ENCODE measurements at regions not wholly inside any gene's neighbourhood (a gene's known extent, or its start where the extent isn't known, plus 50 kb on each side); places are given as distances from the start of the nearest gene placed in this dataset.

DNA sequence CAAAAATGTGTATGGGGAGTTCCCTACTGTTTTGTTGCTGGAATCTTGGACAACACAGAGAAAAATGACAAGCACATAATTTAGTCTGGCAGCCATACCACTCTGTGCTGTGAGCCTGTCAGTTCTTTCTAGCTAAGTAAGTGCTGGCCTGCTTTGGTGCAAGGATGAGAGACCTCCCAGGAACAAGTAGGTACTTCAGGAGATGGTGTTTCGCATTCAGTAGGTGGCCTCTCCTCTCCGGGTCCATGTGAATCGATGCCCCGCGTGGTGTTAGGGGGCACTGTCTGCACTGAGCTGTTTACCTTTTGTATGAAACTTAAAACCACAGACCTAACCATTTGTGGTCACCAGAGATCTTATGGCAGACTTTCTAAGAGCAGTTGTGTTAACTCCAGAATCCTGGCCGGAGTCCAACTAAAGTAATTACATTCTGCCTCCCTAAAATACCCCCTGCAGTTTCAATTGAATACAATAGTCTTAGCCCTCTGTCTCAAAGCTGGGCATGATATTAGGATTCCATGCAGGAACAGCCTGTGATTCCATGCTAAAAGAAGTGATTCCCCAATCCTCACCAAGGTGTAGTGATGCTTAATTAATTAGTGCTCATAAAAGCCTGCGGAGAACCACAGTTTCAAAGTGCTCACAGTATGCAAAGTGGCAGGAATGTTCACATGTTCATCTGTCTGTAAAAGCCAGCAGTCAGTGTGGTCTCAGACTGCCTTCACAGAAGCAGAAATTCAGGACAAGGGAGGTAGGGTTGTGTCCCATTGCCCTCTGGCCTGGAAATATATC, 64.2 kb downstream of the LLPH start:
- DNase-seq: peak; percentile 8

DNA sequence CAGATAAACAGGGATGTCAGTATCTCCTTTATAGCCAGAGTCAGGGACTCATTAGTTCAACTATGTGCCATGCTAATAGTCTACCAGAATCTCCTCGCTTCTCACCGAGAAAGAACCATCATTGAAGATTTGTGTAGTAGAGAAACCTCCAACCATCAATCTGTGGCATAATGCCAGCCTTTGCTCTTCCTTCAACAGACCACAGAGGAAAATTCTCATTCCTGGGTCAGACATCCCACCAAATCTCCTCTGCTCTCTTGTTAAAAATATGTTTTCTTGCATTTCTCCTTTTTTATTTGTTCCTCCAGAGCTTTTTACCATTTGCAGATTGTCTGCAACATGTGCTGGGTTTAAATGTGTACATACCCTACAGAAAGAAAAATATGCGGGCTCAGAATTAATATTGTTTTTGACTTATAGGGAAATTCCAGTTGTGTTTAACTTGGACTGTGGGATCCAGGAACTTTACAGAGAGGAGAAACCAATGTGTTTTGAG, 64.9 kb downstream of the LLPH start:
- DNase-seq: no peak

DNA sequence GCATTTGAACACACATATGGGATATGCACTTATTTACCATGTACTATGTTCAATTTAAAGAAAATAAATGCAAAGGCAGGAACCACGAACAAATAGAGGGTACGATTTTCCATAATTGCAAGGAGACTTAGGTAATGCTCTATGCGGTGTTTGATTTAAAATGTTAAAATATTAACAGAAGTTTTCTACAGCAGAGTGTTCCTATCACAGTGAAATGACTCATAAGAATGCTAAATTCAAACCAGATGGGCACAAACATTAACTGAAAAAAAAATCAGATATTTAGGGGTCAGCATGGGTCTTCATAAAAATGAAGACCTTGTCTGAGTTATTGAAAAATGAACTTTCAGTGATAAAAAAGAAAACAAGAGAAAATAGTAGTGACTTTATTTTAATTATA, 65.4 kb downstream of the LLPH start:
- DNase-seq: no peak

DNA sequence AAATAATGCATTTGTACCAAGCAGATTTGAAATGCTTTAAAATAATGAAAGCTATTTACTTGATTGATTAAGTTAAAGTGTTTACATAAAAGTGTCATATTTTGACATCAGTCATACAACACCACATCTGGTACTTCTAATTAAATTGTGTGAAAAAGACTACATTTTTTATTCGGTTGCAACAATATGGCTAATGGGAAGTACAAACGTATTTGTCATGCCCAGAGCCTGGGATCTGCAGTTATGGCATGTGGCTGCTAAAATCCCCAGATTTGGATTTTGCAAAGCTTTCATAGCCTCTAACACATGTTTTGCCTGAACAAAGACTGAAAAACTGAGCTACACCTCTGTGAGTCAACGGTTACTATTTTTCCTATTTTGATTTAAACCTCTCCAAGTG, 66.6 kb downstream of the LLPH start:
- DNase-seq: no peak

DNA sequence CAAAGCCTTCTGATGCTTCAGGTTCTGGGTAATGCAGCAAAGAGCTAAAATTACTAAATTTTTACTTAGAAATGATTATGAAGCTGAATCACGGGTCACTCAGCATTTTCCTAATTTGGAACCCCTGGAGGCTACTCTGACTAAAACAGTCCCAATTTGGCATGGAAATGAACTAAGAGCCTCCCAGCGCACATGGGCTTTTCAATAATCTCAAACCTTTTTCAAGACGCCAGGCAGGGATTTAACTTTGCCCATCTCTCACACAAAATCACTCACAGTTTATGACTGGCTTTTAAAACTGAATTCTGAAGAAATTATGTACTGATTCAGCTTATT, 68.3 kb downstream of the LLPH start:
- no peak for DNase-seq

DNA sequence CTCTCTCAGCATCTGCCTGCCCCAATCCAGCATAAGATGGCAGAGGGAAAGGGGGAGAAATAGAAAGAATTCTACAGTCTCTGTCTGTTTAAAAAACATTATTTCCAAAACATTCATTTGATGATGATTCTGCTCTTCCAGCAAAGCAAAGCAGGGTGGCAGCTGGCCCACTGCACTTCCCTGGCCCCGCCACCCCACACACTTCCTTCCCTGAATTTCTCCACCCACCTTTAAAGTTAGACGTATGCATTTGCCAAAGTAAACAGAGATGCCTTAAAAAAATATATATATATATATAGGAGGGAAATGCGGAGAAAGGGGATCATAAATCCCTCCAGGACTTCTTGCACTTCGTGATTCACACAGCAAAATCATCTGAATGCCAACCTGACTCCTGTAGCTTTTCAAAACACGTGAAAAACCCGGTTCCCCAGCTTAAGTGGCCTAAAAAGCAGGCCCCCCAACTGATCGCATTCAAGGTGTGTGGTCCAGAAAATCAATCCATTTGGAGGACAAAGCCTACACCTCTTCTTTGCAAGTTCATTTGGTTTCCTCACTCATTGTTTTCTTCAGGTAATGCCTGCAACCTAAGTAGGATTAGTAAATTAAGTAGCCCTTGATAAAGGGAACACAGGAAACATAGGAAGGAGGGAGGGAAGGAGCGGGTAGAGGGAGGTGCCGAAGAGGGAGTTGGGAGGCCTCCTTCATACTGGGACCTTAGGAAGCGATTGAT, 68.8 kb downstream of the LLPH start:
- no peak for DNase-seq

DNA sequence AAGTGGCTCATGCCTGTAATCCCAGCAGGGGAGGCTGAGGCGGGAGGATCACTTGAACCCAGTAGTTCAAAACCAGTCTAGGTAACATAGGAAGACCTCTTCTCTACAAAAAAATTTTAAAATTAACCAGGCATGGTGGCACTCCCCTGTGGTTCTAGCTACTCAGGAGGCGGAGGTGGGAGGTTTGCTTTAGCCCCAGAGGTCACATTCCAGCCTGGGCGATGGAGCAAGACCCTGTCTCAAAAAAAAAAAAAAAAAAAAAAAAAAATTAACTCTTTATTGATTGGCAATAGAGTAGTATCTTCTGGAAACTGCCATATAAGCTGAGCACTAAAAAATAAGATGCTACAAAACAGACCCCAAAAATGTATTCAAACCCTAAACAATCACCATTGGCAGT, 69.5 kb downstream of the LLPH start:
- no peak for DNase-seq

DNA sequence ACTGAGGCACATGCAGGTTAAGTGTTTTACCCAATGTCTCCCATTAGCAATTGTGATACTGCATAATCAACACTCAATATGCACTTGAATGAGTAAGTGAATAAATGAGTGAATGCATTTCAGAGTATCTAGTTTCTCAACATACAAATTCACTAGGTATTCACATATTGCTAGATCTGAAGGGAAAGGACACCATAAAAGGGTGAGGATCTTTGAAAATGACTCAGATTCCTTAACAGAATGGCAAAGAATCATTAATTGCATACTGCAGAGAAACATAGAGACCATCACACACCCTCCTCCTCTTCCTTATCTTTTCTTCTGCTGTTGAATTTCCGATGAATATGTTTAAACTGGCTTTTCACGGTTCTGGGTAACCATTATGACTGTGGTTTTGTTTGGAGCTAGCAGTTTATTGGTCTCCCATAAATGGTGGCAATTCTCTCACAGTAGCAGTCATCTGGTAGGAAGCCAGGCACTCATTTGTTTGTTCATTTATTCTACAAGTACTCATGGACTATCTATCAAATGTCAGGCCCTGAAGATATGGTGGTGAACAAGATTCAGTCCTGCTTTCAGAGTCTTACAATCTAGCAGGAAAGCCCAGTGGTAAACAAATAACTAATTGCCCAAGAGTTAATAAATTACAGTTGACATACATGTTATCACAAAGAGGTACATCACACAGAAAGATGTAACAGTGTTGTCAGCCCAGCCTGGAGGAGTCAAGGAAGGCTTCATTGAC, 70.2 kb downstream of the LLPH start:
- DNase-seq: no peak

DNA sequence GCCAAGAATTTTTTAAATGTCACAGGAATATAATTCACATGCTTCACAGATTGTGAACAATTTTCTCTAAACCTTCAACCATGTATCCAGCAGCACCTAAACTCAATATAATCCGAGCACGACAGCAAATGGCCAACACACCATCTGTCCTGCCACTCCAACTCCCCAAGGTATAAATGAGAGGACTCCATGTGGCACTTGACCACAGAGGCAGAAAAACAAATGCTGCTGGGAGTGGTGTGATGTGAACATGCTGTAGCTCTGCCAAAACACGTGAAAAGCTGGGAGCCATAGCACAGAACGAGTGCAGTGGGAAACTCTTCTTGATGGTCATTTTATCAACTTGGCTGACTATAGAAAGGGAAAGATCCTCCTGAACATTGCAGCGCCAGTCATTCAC, 70.9 kb downstream of the LLPH start:
- no peak for DNase-seq

DNA sequence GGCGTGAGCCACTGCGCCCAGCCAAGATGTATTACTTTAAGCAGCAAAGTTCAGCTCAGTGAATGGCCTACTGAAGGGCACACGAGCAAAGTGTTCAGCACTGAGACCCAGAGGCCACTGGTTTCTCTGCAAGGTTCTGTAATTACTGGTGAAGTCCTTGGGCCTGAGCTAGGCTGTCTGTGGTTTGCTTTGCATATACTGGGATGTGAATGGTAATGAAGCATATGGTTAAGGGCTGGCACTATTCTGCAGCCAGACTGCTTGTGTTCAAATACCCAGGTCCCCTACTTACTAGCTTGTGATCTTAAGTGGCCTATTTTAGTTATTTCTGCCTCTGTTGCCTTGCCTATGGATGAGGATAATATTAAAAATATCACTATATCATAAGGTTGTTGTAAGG, 72.0 kb downstream of the LLPH start:
- DNase-seq: no peak

DNA sequence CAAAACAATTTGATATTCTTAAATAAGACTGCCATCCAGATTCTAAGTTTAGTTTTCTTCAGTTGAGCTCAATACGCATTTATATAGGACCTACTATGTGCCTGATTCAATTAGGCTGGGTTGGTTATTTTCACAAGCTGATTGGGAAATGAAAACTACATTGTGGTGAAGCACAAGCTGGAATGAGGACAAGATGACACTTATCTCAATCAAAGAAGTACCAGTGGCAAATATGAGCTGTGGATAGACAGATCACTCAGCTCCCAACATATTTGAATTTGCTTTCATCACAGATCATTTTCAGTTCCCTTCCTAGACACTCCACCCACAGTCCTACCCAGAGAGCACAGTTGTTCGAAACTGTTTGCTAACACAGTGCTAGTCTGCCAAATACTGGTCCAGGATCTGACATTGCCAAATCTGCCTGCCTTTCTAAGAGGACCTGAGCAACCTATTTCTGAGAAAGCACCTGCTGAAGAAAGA, 74.7 kb downstream of the LLPH start:
- no peak for DNase-seq

DNA sequence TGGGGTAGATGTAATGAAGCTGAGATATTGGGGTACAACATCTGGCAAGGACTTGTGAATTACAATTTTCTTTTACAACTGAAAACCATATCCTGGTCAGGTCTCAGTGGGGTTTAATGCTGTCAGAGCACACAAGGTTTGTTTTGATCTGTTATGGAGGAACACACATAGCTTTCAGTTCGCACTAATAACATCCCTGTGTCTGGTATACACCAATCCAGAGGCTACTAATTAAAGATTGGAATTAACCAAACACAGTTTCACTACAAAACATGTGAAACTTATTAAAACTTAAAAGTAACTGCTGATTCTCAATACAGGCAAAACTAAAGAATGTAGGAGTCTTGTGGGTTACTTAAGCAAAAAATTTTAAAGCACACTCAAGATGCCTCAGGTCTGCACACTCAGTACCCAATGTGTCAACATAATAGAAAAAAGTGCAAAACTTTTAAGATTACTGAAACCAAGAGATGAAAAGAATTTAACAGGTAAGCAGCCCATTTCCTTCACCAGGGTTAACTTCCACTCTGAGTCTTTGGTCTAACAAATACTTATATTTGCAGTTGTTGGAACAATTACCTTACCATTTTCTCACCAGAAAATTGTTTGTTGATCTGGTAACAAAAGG, 77.4 kb downstream of the LLPH start:
- DNase-seq: no peak

DNA sequence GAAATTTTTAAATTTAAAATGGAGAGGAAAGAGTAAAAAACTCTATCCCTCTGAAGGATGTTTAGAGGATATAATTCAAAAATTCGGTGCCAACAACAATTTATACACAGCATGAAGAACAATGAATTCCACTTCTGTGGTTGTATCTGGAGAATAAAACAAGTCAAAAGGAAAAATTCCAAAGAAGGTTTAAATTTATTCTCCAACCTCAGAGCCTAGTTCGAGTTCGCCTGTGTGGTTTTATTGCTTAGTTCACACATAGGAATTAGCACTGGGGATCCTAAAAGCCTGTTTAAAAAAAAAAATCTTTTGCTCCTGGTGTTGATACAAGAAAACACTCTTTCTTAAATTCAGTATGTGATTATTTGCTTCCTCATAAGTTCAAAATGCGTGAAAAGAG, 79.2 kb downstream of the LLPH start:
- DNase-seq: no peak

DNA sequence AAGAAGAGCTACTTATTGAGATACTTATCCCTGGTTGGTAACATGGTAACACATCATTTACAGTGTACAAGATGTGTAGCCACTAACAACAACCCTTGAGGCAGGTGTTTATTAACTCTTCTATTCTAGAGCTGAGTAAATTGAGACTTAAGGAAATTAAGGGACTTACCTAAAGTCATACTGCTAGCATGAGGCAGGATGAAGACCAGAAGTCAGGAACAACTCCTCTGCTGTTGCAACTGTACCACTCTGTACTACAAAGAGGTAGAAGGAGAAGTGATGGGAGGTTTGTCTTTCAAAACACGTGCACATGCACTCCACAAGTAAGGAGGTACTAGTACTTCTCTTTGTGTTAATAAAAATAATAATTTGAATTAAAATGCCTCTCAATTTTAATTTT, 79.9 kb downstream of the LLPH start:
- DNase-seq: no peak

DNA sequence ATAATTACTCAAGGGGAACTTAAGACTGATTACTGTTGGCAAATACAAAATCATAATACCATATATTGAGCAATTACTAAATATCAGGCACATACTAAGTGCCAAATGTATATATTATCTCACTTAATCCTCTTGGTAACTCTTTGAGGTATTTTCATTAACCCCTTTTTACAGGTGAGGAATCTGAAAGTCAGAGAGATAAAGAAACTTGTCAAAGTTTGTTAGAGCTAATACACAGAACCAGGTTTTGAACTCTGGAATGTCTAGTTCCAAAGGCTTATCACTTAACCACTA, 80.3 kb downstream of the LLPH start:
- DNase-seq: no peak

DNA sequence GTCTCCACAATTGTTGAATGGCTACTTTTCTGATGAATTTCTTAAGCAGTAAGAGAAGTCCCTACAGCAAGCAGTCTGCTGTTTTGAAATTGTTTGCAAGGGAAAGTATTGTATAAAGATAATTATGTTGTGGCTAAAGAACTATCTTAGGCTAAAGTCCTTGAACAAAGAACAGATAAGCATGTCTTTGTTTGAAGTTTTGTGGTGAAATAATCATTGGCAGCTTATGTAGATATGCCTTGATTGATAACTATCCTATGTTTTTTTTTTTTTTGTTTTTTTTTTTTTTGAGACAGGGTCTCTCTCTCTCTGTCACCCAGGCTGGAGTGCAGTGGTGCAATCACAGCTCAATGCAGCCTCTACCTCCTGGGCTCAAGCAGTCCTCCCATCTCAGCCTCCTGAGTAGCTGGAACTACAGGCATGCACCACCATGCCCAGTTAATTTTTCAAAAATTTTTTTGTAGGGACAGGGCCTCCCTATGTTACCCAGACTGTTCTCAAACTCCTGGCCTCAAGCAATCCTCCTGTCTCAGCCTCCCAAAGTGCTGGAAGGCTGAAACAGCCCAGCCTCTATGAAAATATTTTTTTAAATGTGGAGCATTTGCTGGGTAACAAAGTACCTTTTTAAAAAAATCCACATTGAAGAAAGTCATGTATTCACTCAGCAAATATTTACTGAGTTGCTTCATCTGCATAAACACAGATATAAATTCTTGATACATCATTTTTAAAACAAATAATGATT, 80.8 kb downstream of the LLPH start:
- no peak for DNase-seq

DNA sequence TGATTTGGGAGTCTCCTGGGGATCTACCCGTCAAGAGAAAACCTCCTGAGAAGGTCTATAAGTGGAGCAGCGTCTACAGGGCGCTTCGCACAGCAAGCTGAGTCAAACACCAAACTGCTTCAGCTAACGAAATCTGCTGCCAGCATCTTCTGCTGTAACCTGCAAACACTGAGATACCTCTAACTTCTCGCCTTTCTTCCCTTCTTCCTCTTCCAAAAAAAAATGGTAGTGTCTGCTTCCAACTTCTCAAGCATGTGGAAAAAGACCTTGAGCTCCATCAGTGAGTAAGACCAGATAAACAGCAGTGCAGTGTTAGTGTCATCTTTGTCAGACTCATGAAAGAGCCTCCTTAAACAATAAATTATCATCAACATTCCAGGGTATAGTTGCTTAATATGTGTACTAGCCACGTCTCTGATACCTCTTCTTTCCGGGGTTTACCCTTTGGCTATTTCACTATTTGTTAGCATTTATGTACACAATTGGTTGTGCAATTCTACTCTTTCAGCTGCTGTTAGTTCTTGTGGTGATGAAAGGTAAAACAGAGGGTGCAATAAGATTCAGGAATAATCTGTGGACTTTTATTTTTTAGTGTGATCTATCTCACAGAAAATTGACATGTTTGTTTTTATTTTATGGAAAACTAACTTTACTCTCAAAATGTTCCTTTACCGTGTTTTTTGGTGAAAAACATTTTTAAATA, 81.6 kb downstream of the LLPH start:
- DNase-seq: no peak

DNA sequence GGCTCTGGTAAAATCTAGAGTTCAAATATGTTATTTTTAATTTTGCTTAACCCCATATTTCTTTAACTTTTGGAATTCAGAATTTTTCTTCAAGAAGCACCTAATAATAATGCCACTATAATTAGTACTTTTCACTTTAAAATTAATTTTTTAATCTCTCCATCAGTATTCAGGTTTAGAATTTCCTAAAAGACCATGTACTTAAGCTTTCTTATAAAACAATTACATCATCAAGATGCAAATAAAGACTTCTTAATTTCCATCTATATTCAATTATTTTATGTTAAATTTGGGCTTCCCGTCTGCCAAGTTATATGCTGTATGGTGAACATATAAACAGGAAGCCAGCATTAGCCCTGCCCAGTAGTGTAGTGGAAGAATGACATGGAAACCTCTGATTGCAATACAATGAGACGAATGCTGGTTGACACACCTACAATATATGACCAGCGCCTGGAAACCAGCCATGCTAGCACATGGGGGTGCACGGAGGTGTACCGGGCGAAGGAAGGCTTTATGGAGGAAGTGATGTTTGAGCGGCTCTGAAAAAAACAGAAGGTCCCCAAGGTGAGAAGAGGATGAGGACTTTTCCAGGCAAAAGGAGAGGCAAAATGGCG, 82.2 kb downstream of the LLPH start:
- DNase-seq: no peak

DNA sequence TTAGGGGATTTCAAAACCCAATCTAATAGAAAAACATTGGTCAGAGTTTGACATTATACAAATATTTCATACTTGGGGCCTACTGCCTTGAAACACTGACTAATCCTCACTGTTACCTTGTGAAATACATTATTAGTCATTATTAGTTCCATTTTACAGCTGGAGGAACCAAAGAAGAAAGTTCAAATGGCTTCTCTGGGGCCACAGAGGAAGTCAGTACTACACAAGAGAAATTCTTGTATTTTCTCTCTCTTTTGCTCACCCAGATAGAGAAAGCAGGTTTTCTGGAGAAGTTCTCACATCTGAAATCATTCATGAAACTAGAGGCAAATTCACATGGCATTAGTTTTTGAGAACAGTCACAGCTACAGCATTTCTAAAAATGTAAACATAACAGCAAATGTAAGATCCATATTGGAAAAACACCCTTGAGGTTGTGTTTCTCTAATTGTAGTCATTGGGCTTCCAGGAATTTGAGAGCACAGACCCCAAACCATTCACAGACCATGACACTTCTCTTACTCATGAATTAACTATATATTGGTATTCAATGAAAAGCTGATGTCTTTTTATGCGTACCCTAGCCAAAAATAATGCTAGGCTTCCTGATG, 83.0 kb downstream of the LLPH start:
- DNase-seq: no peak

DNA sequence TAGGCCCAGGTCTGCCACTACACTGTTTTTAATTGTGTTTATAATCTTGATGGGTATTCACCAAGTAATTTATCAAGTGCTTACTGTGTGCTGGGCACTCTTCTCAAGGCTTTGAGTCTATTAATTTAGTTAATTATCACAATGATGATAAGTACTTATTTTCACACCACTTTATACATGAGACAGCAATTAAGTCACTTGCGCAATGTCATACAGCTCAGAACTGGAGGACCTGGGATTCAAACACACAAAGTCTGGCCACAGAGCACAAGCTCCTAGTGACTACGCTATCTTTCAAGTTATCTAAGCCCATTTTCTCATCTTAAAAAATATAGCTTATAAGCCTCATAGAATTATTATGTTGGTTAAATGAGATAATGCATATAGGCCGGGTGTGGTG, 85.0 kb downstream of the LLPH start:
- DNase-seq: no peak

DNA sequence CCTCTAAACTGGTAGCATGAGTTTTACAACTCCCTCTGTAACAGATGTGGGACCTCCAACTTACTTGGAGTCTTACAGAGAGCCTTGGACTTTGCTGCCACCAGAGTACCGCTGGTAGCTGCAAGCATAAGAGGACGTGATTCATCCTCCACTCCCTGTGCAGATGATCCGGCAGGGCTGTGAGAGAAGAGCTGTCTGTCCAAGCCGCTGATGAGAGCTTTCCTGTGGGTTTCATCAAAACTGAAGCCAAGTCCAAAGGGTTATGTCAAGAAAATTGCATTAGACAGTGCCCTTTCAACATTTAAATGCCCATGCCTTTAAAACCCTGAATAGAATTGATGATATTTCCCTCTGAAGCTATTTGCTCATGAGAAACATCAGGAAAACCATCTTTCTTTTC, 85.8 kb downstream of the LLPH start:
- no peak for DNase-seq

Data from stimulated activated CD4-positive, alpha-beta T cell treated with anti-CD3 and anti-CD28 coated beads, Interleukin-15, amount 100 ng/mL, for 24 hours (primary cell).